Trophoblast cell (in vitro differentiated cells and primary cell): ENCODE measurements at regions not wholly inside any gene's neighbourhood (a gene's known extent, or its start where the extent isn't known, plus 50 kb on each side); places are given as distances from the start of the nearest gene placed in this dataset.

Experiments used
- DNase-seq, 2 donors: peaks; one replicate each; pipeline ENCODE4 v3.0.0-alpha.2; 2016
- H2AFZ ChIP-seq: 2 replicates; pipeline ENCODE4 v1.6.1; 2013; ENCODE audit warnings: low read length, moderate library complexity, mild to moderate bottlenecking; ENCODE audit not compliant: insufficient read depth, poor library complexity
- H2AK5ac ChIP-seq: 2 replicates; pipeline ENCODE4 v1.6.1; 2013; ENCODE audit warnings: mild to moderate bottlenecking, low read length
- H2BK120ac ChIP-seq: 2 replicates; pipeline ENCODE4 v1.6.1; 2013; ENCODE audit warnings: low read length, mild to moderate bottlenecking, moderate library complexity; ENCODE audit not compliant: insufficient read depth, poor library complexity
- H2BK12ac ChIP-seq: 2 replicates; pipeline ENCODE4 v1.6.1; 2013; ENCODE audit warnings: mild to moderate bottlenecking, low read length, moderate library complexity
- H2BK5ac ChIP-seq: 2 replicates; pipeline ENCODE4 v1.6.1; 2013; ENCODE audit warnings: low read length, low read depth, moderate library complexity, mild to moderate bottlenecking; ENCODE audit not compliant: poor library complexity
- H3K14ac ChIP-seq: 2 replicates; pipeline ENCODE4 v1.6.1; 2013; ENCODE audit warnings: mild to moderate bottlenecking, low read length
- H3K18ac ChIP-seq: 2 replicates; pipeline ENCODE4 v1.6.1; 2013; ENCODE audit warnings: mild to moderate bottlenecking, low read length
- H3K23ac ChIP-seq: 2 replicates; pipeline ENCODE4 v1.6.1; 2013; ENCODE audit warnings: low read length
- H3K27ac ChIP-seq: 2 replicates; pipeline ENCODE4 v1.5.1; 2013; ENCODE audit warnings: low read depth, mild to moderate bottlenecking, inconsistent platforms, low read length, moderate library complexity
- H3K27me3 ChIP-seq: 2 replicates; pipeline ENCODE4 v1.6.1; 2013; ENCODE audit warnings: inconsistent platforms, mild to moderate bottlenecking, low read length, moderate library complexity; ENCODE audit not compliant: insufficient read depth
- H3K36me3 ChIP-seq, 2 experiments: 1 replicate in 1 of 2; 2 replicates in 1 of 2; pipeline ENCODE4 v1.6.1; 2013; ENCODE audit warnings: low read length in 2 of 2, mild to moderate bottlenecking in 2 of 2, moderate library complexity in 1 of 2; ENCODE audit not compliant: insufficient read depth in 2 of 2, control insufficient read depth in 1 of 2
- H3K4ac ChIP-seq: 2 replicates; pipeline ENCODE4 v1.6.1; 2013; ENCODE audit warnings: low read depth, mild to moderate bottlenecking, low read length, moderate library complexity
- H3K4me1 ChIP-seq, 2 experiments: 1 replicate in 1 of 2; 2 replicates in 1 of 2; pipeline ENCODE4 v1.6.1; 2013; ENCODE audit warnings: low read length in 2 of 2, mild to moderate bottlenecking in 2 of 2, moderate library complexity in 1 of 2; ENCODE audit not compliant: insufficient read depth in 2 of 2, control insufficient read depth in 1 of 2
- H3K4me2 ChIP-seq: 2 replicates; pipeline ENCODE4 v1.6.1; 2013; ENCODE audit warnings: inconsistent platforms, mild to moderate bottlenecking, low read length, moderate library complexity
- H3K4me3 ChIP-seq: 2 replicates; pipeline ENCODE4 v1.5.1; 2013; ENCODE audit warnings: mild to moderate bottlenecking, low read depth, low read length, inconsistent platforms
- H3K79me1 ChIP-seq: one replicate; pipeline ENCODE4 v1.6.1; 2013; ENCODE audit warnings: low read length
- H3K79me2 ChIP-seq: 2 replicates; pipeline ENCODE4 v1.6.1; 2013; ENCODE audit warnings: low read length, mild to moderate bottlenecking; ENCODE audit not compliant: control insufficient read depth, insufficient read depth, poor library complexity
- H3K9ac ChIP-seq: 2 replicates; pipeline ENCODE4 v1.6.1; 2013; ENCODE audit warnings: mild to moderate bottlenecking, low read length
- H3K9me3 ChIP-seq: 2 replicates; pipeline ENCODE4 v1.6.1; 2013; ENCODE audit warnings: low read depth, mild to moderate bottlenecking, control low read depth, inconsistent platforms, low read length; ENCODE audit not compliant: insufficient read depth
- H4K12ac ChIP-seq: 2 replicates; pipeline ENCODE4 v1.6.1; 2013; ENCODE audit warnings: low read depth, mild to moderate bottlenecking, low read length, moderate library complexity
- H4K8ac ChIP-seq: 2 replicates; pipeline ENCODE4 v1.6.1; 2013; ENCODE audit warnings: low read depth, mild to moderate bottlenecking, low read length, moderate library complexity
- H4K91ac ChIP-seq: one replicate; pipeline ENCODE4 v1.6.1; 2013; ENCODE audit warnings: low read depth, mild to moderate bottlenecking, low read length, moderate library complexity
- WGBS: extraction: QIAGEN DNeasy Blood & Tissue Kit; methylation state at CpG from one replicate; pipeline ENCODE4 v1.1.7; 2013; ENCODE audit warnings: missing lambda C conversion rate; ENCODE audit not compliant: insufficient read length, insufficient coverage; ENCODE audit errors: extremely low coverage; 5-methylcytosine and 5-hydroxymethylcytosine counted together

DNA sequence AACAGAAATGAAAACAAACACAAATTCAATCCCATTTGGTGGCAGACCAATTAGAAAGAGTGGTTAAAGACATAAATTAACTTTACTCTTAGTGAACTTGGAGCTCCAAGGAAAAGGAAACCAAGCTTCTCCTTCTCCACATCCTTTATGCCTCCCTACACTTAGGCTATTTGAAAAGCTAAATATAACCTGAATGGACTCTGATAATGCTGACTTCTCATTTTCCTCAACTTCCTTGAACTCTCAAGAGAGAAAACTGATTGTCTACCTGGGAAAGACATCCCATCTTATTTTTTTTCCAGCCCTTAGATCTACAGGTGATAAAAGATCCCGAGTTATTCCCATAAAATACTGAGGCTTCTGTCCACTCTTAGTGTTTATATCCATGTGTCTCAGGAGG is 178.4 kb upstream of the SPAG17 start:
- no peak overlapping the region for H3K4ac ChIP-seq
- H3K27me3 ChIP-seq = no peaks in the 10 kb centered on the region
- no peaks in the 10 kb centered on the region for H3K36me3 ChIP-seq
- H3K9me3 ChIP-seq = no peaks in the 10 kb centered on the region
- peaks cover 1% of the 10 kb centered on the region for H3K79me2 ChIP-seq
- no peaks in the 10 kb centered on the region for H3K4me1 ChIP-seq
- no peak overlapping the region for H2BK5ac ChIP-seq
- H3K4me2 ChIP-seq = no peak overlapping the region
- H2AK5ac ChIP-seq = no peak overlapping the region
- H3K27ac ChIP-seq = no peak overlapping the region
- H3K79me1 ChIP-seq = no peaks in the 10 kb centered on the region
- H2BK120ac ChIP-seq = no peak overlapping the region
- no peak overlapping the region for H2BK12ac ChIP-seq
- WGBS = no CpG with 5 or more reads among the region's 1 CpG
- no peak overlapping the region for H3K23ac ChIP-seq
- no peak overlapping the region for H3K18ac ChIP-seq
- no peak overlapping the region for H4K12ac ChIP-seq
- no peak overlapping the region for H3K4me3 ChIP-seq
- H3K9ac ChIP-seq = no peak overlapping the region
- no peak overlapping the region for H4K91ac ChIP-seq
- DNase-seq = no peak
- H4K8ac ChIP-seq = no peak overlapping the region
- H3K14ac ChIP-seq = no peak overlapping the region
- H2AFZ ChIP-seq = no peak overlapping the region

DNA sequence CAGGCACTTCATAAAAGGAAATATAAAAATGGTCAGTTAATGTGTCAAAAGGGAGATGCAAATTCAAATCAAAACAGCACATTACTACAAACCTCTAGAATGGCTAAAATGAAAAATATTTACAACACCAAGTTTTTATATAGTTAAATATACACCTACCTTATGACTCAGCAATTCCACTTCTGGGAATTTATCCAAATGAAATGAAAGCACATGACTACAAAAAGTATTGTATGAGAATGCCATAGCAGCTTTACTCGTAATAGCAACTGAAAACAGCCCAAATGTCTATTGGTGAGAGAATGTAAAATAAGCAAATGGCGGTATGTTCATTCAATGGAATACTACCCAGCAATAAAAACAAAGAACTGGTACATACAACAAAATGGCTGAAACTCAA is 175.8 kb upstream of the SPAG17 start:
- no peaks in the 10 kb centered on the region for H3K79me2 ChIP-seq
- no peak overlapping the region for H2BK12ac ChIP-seq
- no peaks in the 10 kb centered on the region for H3K9me3 ChIP-seq
- no peak overlapping the region for H3K23ac ChIP-seq
- DNase-seq = no peak
- H2BK5ac ChIP-seq = no peak overlapping the region
- H3K36me3 ChIP-seq = no peaks in the 10 kb centered on the region
- H3K4ac ChIP-seq = no peak overlapping the region
- H2BK120ac ChIP-seq = no peak overlapping the region
- no peak overlapping the region for H3K18ac ChIP-seq
- no peak overlapping the region for H2AFZ ChIP-seq
- no peak overlapping the region for H2AK5ac ChIP-seq
- no peaks in the 10 kb centered on the region for H3K79me1 ChIP-seq
- H3K14ac ChIP-seq = no peak overlapping the region
- no peaks in the 10 kb centered on the region for H3K27me3 ChIP-seq
- H4K12ac ChIP-seq = no peak overlapping the region
- no peak overlapping the region for H3K9ac ChIP-seq
- H3K4me1 ChIP-seq = no peaks in the 10 kb centered on the region
- no peak overlapping the region for H4K8ac ChIP-seq
- H3K4me2 ChIP-seq = no peak overlapping the region
- WGBS = no CpG with 5 or more reads among the region's 2 CpGs
- no peak overlapping the region for H4K91ac ChIP-seq
- no peak overlapping the region for H3K27ac ChIP-seq
- H3K4me3 ChIP-seq = no peak overlapping the region

DNA sequence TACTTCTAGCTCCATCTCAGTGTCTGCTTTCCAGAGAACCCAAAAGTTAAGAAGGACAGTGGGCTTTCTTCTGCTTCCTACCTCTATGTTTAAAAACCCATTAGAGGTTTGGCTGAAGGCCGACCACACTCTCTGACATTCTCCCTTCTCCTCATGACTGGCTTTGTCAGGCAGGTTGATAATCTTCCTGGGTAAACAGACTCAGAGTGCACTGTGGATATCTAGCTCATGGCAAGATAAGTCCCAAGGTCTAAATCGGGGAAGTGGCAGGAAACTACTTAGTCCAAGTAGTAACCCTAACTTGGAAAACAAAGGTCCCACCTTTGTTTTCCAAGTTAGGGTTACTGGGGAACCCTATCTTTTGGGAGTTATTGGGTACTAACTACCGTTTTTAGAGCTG is 161.9 kb upstream of the SPAG17 start:
- H3K23ac ChIP-seq = no peak overlapping the region

DNA sequence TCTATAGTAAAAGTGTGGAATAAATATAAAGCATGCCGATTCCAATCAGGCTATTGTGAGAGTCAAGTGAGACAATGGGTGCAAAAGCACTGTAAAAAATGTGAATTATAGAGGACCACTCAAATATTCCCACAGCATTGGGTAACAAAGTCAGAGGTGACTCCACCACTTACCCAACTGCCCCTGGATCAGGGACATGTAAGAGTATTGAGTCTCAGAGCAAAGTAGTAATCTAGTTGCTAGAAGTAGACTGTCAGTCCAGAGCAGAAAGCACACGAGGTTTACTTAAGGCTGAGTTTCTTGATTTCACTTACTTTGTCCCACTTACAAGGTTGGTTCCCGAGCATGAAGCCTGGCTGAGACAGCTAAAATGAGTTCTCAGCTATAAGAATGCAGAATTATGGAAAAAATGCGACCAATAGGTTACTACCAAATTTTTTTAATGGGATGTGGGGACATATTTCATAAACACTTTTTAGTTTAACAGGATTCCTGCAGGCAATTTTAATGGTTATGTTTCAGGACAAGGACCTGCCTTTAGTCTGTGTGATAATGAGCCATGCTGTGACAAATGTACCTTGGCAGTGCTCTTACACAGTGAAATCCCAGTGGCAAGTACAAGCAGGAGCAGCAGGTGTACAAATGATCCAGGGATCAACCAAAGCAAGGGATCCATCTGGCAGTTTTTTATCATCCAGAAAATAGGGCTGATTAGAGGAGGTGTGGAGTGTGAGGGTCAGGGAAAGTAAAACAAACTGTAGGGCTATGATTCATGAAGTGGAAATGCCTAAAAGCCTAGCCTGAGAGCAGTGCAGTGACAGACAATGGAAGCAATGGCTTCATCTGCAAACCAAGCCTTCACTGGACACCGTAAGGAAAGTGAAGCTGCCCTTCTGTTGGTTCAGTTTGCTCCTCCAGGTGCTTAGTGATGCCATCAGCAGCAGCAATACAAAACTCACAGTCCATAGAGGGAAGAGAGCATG is 156.2 kb upstream of the SPAG17 start:
- Histone ChIP-seq H4K12ac (no peak overlapping the region), H3K79me1 (no peaks in the 10 kb centered on the region), H3K9ac (no peak overlapping the region), H3K18ac (no peak overlapping the region), H3K4me2 (no peak overlapping the region), H4K91ac (no peak overlapping the region), H3K79me2 (no peaks in the 10 kb centered on the region), H3K27me3 (no peaks in the 10 kb centered on the region), H3K14ac (no peak overlapping the region), H2BK120ac (no peak overlapping the region), H3K4ac (no peak overlapping the region), H3K23ac (no peak overlapping the region), H4K8ac (no peak overlapping the region), H3K9me3 (no peaks in the 10 kb centered on the region), H2AK5ac (no peak overlapping the region), H2BK12ac (no peak overlapping the region), H2BK5ac (no peak overlapping the region), H2AFZ (no peak overlapping the region), H3K4me3 (no peak overlapping the region), H3K27ac (no peak overlapping the region), H3K4me1 (peaks cover 0 to 1% of the 10 kb centered on the region in 2 experiments), H3K36me3 (no peaks in the 10 kb centered on the region)
- no CpG with 5 or more reads among the region's 5 CpGs for WGBS
- DNase-seq = no peak

More for the DNA sequence above, 161.9 kb upstream of the SPAG17 start:
- no peak for DNase-seq
- no peaks in the 10 kb centered on the region for H3K79me2 ChIP-seq
- no peak overlapping the region for H3K4me3 ChIP-seq
- no peak overlapping the region for H3K4ac ChIP-seq
- H2AK5ac ChIP-seq = no peak overlapping the region
- H2BK5ac ChIP-seq = no peak overlapping the region
- H3K4me1 ChIP-seq = no peaks in the 10 kb centered on the region
- no peaks in the 10 kb centered on the region for H3K36me3 ChIP-seq
- H3K14ac ChIP-seq = no peak overlapping the region
- no peak overlapping the region for H2AFZ ChIP-seq
- H3K27ac ChIP-seq = no peak overlapping the region
- WGBS = no CpG with 5 or more reads among the region's 3 CpGs
- H3K18ac ChIP-seq = no peak overlapping the region
- no peaks in the 10 kb centered on the region for H3K79me1 ChIP-seq
- no peaks in the 10 kb centered on the region for H3K27me3 ChIP-seq
- no peak overlapping the region for H2BK120ac ChIP-seq
- H2BK12ac ChIP-seq = no peak overlapping the region
- H4K91ac ChIP-seq = no peak overlapping the region
- no peak overlapping the region for H3K4me2 ChIP-seq
- no peaks in the 10 kb centered on the region for H3K9me3 ChIP-seq
- no peak overlapping the region for H4K12ac ChIP-seq
- H4K8ac ChIP-seq = no peak overlapping the region
- no peak overlapping the region for H3K9ac ChIP-seq
